ENCODE measurements at regions not wholly inside any gene's neighbourhood (a gene's known extent, or its start where the extent isn't known, plus 50 kb on each side); places are given as distances from the start of the nearest gene placed in this dataset.

DNA sequence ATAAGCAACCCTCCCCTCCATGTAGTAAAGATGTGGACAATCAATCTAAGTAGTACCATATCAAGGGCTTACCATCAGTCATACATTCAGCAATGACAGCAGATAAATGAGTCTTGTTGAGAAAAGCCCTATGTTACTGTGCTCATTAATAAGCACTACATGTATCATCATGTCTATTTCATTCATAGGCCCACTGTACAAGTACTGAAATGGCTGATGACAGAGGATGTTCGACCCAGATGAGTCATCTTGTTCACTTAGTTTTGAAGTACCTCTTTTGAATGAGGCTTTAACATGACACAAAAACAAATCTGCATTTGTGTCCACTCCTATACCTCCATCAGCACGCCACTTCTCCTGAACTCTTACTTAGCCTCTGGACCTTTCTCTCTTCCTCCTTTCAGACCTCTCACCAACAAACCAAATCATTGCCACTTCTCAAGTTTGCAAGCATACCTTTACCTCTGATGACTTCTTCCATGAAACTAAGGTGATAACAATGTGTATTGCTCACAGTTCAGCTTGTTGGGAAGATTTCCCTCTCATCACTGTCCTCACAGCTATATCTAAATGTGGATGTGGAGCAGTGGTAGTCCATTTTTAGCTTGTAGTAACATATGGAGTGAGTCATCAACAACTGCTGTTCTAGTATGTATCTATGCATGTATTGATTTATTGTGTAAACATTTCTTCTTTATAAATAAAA, 921.0 kb upstream of the SLC39A10 start:
- H3K27me3 ChIP-seq (ENCODE audit: control insufficient read depth, insufficient read depth, low read length): no peaks in the 10 kb centered on the region
- no peak for DNase-seq (ENCODE audit: low read depth in 4 of 6, low spot score in 6 of 6)
- no peak overlapping the region for H3K4me3 ChIP-seq (ENCODE audit: low read depth, low read length)
- WGBS (ENCODE audit: insufficient coverage): 87% methylated on average over 2 of the region's 2 CpGs
- no peaks in the 10 kb centered on the region for H3K36me3 ChIP-seq (ENCODE audit: control insufficient read depth, insufficient read depth, low read length)
- H3K27ac ChIP-seq (ENCODE audit: low read depth, low read length): no peak overlapping the region
- no peaks in the 10 kb centered on the region for H3K9me3 ChIP-seq (ENCODE audit: control insufficient read depth, insufficient read depth, low read length)
- H3K4me1 ChIP-seq (ENCODE audit: control insufficient read depth, insufficient read depth, low read length): no peaks in the 10 kb centered on the region

DNA sequence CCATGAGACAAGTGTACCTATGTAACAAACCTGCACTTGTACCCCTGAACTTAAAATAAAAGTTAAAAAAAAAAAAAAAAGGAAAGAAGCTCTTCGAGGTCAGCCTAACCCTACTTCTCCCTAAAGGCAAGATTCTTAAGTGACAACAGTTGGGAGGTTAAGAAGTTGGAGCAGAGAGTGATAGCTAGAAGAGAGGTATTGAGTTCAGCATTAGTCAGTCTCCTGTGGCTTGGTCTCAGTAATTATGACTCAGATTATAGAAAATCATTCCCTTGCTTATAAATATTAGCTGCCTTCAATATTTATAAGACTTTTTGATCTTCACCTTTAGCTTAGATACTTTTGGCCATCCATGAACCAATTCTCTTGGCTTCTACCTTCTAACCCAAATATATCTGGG, 926.8 kb upstream of the SLC39A10 start:
- Histone ChIP-seq H3K36me3 (ENCODE audit: control insufficient read depth, insufficient read depth, low read length) (no peaks in the 10 kb centered on the region), H3K4me1 (ENCODE audit: control insufficient read depth, insufficient read depth, low read length) (no peaks in the 10 kb centered on the region), H3K4me3 (ENCODE audit: low read depth, low read length) (no peak overlapping the region), H3K27ac (ENCODE audit: low read depth, low read length) (no peak overlapping the region), H3K9me3 (ENCODE audit: control insufficient read depth, insufficient read depth, low read length) (no peaks in the 10 kb centered on the region), H3K27me3 (ENCODE audit: control insufficient read depth, insufficient read depth, low read length) (no peaks in the 10 kb centered on the region)
- no CpG with 5 or more reads among the region's 1 CpG for WGBS (ENCODE audit: insufficient coverage)
- no peak for DNase-seq (ENCODE audit: low read depth in 4 of 6, low spot score in 6 of 6)

DNA sequence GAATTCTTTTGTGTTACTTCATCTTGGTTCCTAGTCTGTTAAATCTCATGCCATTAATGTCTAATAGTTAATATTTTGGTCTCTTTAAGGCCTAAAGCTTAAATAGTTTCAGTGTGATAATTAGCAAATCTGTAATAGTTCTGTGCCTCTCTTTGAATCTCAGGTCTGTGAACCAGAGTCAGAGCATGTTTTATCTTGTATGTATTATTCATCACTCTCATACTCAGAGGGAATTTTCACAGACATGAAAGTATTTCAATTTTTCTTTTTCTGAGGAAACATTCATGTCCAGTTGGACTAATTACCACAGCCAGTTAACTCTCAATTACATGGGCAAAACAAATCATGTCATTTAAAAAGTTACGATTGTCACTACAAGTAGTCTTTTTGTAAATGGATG, 931.9 kb upstream of the SLC39A10 start:
- Histone ChIP-seq H3K27me3 (ENCODE audit: control insufficient read depth, insufficient read depth, low read length) (no peaks in the 10 kb centered on the region), H3K4me3 (ENCODE audit: low read depth, low read length) (no peak overlapping the region), H3K27ac (ENCODE audit: low read depth, low read length) (no peak overlapping the region), H3K36me3 (ENCODE audit: control insufficient read depth, insufficient read depth, low read length) (no peaks in the 10 kb centered on the region), H3K9me3 (ENCODE audit: control insufficient read depth, insufficient read depth, low read length) (no peaks in the 10 kb centered on the region), H3K4me1 (ENCODE audit: control insufficient read depth, insufficient read depth, low read length) (no peaks in the 10 kb centered on the region)
- whole genome bisulfite sequencing (ENCODE audit: insufficient coverage): 100% methylated on average over 1 of the region's 1 CpG
- DNase-seq (ENCODE audit: low read depth in 4 of 6, low spot score in 6 of 6): no peak

DNA sequence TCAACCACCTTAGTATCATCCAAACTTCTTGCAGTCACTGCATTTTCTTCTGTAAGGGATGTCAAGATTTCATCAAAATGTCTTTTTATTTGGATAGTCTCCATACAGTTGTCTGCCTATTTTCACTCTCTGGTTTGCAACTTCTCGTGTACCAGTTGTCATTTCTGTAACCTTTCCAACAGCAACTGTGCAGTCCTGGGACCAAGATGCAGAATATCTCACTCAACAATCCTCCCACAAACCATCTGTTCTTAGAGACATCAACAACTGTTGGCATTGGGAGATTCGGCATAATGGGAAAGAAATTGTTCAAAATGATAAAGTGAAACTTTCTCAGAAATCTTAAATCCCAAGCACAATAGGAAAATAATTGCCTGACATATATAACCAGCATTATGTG, 933.6 kb upstream of the SLC39A10 start:
- WGBS (ENCODE audit: insufficient coverage): 67% methylated on average over 1 of the region's 2 CpGs
- H3K4me3 ChIP-seq (ENCODE audit: low read depth, low read length): no peak overlapping the region
- H3K27me3 ChIP-seq (ENCODE audit: control insufficient read depth, insufficient read depth, low read length): no peaks in the 10 kb centered on the region
- peak in 1 of 6 donors; percentile 90 for DNase-seq (ENCODE audit: low read depth in 4 of 6, low spot score in 6 of 6)
- no peaks in the 10 kb centered on the region for H3K4me1 ChIP-seq (ENCODE audit: control insufficient read depth, insufficient read depth, low read length)
- H3K9me3 ChIP-seq (ENCODE audit: control insufficient read depth, insufficient read depth, low read length): no peaks in the 10 kb centered on the region
- H3K27ac ChIP-seq (ENCODE audit: low read depth, low read length): no peak overlapping the region
- H3K36me3 ChIP-seq (ENCODE audit: control insufficient read depth, insufficient read depth, low read length): no peaks in the 10 kb centered on the region

DNA sequence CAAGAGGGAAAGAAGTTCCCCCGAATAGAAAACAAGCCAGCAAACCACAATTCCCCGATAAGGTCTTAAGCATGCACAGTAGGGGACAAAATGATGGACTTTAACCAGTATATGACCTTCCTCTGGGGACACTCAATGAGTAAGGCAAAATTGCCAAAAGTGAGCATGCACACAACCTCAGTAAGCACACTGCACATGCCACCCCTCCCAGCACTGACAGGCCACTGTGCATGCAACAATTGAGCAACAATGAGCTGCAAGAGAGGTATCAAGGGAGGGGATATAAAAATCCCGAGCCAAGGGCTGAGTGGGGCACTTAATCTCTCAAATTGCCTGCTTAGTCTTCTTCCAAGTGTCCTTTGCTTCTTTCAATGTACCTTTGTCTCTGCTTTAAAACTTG, 935.8 kb upstream of the SLC39A10 start:
- no peaks in the 10 kb centered on the region for H3K4me1 ChIP-seq (ENCODE audit: control insufficient read depth, insufficient read depth, low read length)
- DNase-seq (ENCODE audit: low read depth in 4 of 6, low spot score in 6 of 6): no peak
- no CpG with 5 or more reads among the region's 3 CpGs for WGBS (ENCODE audit: insufficient coverage)
- H3K36me3 ChIP-seq (ENCODE audit: control insufficient read depth, insufficient read depth, low read length): no peaks in the 10 kb centered on the region
- no peak overlapping the region for H3K4me3 ChIP-seq (ENCODE audit: low read depth, low read length)
- no peaks in the 10 kb centered on the region for H3K9me3 ChIP-seq (ENCODE audit: control insufficient read depth, insufficient read depth, low read length)
- no peak overlapping the region for H3K27ac ChIP-seq (ENCODE audit: low read depth, low read length)
- H3K27me3 ChIP-seq (ENCODE audit: control insufficient read depth, insufficient read depth, low read length): no peaks in the 10 kb centered on the region

DNA sequence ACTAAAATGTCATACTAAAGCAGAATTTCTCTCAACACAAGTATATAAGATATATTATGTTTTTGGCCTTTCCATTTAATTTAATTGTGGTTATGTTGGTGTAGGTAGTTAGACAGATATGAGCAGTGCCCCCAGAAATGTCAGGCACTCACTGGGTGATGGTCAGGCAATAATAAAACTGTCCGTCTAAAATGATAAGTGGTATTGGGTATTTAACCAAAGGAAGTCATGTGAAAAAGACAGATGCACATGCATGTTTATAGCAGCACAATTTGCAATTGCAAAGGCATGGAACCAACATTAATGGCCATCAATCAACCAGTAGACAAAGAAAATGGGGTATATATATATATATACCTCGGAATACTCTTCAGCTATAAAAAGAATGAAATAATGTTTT, 936.6 kb upstream of the SLC39A10 start:
- no peaks in the 10 kb centered on the region for H3K4me1 ChIP-seq (ENCODE audit: control insufficient read depth, insufficient read depth, low read length)
- H3K27me3 ChIP-seq (ENCODE audit: control insufficient read depth, insufficient read depth, low read length): no peaks in the 10 kb centered on the region
- no peak for DNase-seq (ENCODE audit: low read depth in 4 of 6, low spot score in 6 of 6)
- H3K9me3 ChIP-seq (ENCODE audit: control insufficient read depth, insufficient read depth, low read length): no peaks in the 10 kb centered on the region
- no peak overlapping the region for H3K4me3 ChIP-seq (ENCODE audit: low read depth, low read length)
- H3K36me3 ChIP-seq (ENCODE audit: control insufficient read depth, insufficient read depth, low read length): no peaks in the 10 kb centered on the region
- WGBS (ENCODE audit: insufficient coverage): 80% methylated on average over 1 of the region's 2 CpGs
- no peak overlapping the region for H3K27ac ChIP-seq (ENCODE audit: low read depth, low read length)

DNA sequence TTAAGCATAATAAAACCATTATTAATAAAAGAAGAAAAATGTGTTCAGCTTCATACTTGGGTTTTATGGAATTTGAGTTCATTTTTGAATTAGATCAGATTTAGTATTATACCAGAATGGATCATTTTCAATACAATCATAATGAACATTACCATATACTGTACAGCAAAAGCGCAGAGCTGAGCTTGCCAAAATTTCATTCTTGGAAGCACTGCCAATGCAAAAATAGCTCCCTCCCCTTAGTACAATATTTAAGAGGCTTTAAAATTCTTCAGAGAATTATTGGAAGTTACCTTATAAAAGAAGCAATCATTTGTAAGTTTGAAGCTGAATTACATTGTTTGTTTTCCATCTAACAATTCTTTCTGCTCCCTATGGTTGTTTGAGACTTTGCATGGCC, 938.1 kb upstream of the SLC39A10 start:
- no peaks in the 10 kb centered on the region for H3K9me3 ChIP-seq (ENCODE audit: control insufficient read depth, insufficient read depth, low read length)
- no peaks in the 10 kb centered on the region for H3K4me1 ChIP-seq (ENCODE audit: control insufficient read depth, insufficient read depth, low read length)
- H3K36me3 ChIP-seq (ENCODE audit: control insufficient read depth, insufficient read depth, low read length): no peaks in the 10 kb centered on the region
- no peak overlapping the region for H3K4me3 ChIP-seq (ENCODE audit: low read depth, low read length)
- no peaks in the 10 kb centered on the region for H3K27me3 ChIP-seq (ENCODE audit: control insufficient read depth, insufficient read depth, low read length)
- no CpG with 5 or more reads among the region's 1 CpG for WGBS (ENCODE audit: insufficient coverage)
- peak in 2 of 6 donors; percentile 57 to 65 for DNase-seq (ENCODE audit: low read depth in 4 of 6, low spot score in 6 of 6)
- H3K27ac ChIP-seq (ENCODE audit: low read depth, low read length): no peak overlapping the region

DNA sequence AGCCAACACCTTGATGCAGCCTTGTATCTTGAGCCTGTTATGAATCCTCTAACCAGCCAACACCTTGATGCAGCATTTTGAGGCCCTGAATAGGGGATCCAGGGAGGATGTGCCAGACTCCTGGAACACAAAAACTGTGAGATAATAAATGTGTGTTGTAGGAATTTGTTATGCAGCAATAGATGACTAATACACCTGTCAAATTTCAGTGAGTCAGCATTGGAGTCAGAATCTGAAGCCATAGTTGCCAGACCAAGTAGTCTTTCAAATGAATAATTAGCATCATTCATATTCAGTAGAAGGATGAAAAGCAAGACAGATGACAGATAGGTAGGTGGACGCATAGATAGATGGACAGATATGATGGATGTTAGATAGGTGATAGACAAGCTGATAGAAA, 942.5 kb upstream of the SLC39A10 start:
- DNase-seq (ENCODE audit: low read depth in 4 of 6, low spot score in 6 of 6): no peak
- Histone ChIP-seq H3K36me3 (ENCODE audit: control insufficient read depth, insufficient read depth, low read length) (no peaks in the 10 kb centered on the region), H3K27ac (ENCODE audit: low read depth, low read length) (no peak overlapping the region), H3K4me1 (ENCODE audit: control insufficient read depth, insufficient read depth, low read length) (no peaks in the 10 kb centered on the region), H3K9me3 (ENCODE audit: control insufficient read depth, insufficient read depth, low read length) (no peaks in the 10 kb centered on the region), H3K4me3 (ENCODE audit: low read depth, low read length) (no peak overlapping the region), H3K27me3 (ENCODE audit: control insufficient read depth, insufficient read depth, low read length) (no peaks in the 10 kb centered on the region)
- WGBS (ENCODE audit: insufficient coverage): 100% methylated on average over 1 of the region's 1 CpG

DNA sequence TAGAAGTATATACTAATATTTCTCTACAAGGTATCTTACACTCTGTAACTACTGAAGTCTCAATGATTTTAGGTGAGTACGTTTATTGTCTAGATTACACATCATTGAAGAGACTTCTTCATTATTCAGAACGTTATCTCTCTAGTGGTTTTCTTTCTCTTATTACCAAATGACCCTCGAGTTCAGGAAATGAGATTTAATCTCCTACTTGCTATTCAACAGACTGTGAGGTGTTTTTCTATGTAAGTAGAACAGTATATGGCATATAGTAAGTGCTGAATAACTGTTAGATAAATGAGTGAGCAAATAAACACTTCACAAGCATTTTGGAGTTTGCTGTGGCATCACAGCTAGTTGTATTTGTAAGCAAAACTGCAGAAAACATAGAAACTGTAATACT, 947.2 kb upstream of the SLC39A10 start:
- no CpG with 5 or more reads among the region's 3 CpGs for WGBS (ENCODE audit: insufficient coverage)
- Histone ChIP-seq H3K36me3 (ENCODE audit: control insufficient read depth, insufficient read depth, low read length) (no peaks in the 10 kb centered on the region), H3K27ac (ENCODE audit: low read depth, low read length) (no peak overlapping the region), H3K4me3 (ENCODE audit: low read depth, low read length) (no peak overlapping the region), H3K9me3 (ENCODE audit: control insufficient read depth, insufficient read depth, low read length) (no peaks in the 10 kb centered on the region), H3K4me1 (ENCODE audit: control insufficient read depth, insufficient read depth, low read length) (no peaks in the 10 kb centered on the region), H3K27me3 (ENCODE audit: control insufficient read depth, insufficient read depth, low read length) (no peaks in the 10 kb centered on the region)
- no peak for DNase-seq (ENCODE audit: low read depth in 4 of 6, low spot score in 6 of 6)

DNA sequence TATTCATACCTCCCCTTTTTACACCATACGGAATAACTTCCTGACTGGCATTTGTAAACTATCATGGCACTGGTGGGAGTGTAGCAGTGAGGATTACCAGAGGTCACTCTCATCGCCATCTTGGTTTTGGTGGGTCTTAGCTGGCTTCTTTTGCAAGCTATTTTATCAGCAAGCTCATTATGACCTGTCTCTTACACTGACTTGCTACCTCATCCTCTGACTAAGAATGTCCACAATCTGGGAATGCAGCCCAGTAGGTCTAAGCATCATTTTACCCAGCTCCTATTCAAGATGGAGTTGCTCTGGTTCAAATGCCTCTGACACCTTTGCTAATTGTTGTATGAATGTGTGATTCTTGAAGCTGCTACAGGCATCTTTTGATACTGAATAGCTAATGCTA, 950.8 kb upstream of the SLC39A10 start:
- H3K4me1 ChIP-seq (ENCODE audit: control insufficient read depth, insufficient read depth, low read length): no peaks in the 10 kb centered on the region
- no peak for DNase-seq (ENCODE audit: low read depth in 4 of 6, low spot score in 6 of 6)
- H3K36me3 ChIP-seq (ENCODE audit: control insufficient read depth, insufficient read depth, low read length): no peaks in the 10 kb centered on the region
- no peak overlapping the region for H3K27ac ChIP-seq (ENCODE audit: low read depth, low read length)
- no peaks in the 10 kb centered on the region for H3K27me3 ChIP-seq (ENCODE audit: control insufficient read depth, insufficient read depth, low read length)
- no peak overlapping the region for H3K4me3 ChIP-seq (ENCODE audit: low read depth, low read length)
- no peaks in the 10 kb centered on the region for H3K9me3 ChIP-seq (ENCODE audit: control insufficient read depth, insufficient read depth, low read length)
- no CpG with 5 or more reads among the region's 2 CpGs for WGBS (ENCODE audit: insufficient coverage)

Measured in spinal cord (tissue), 9 donors.